Endothelial cell of umbilical vein (primary cell): ENCODE measurements at regions not wholly inside any gene's neighbourhood (a gene's known extent, or its start where the extent isn't known, plus 50 kb on each side); places are given as distances from the start of the nearest gene placed in this dataset.
A peak's percentile ranks its signal among the peaks of the same experiment; 100 is the strongest.

ENCODE experiments used
- BruUV-seq: library from RNA; stranded (reverse); fragments of 400-500 nt; replicated peaks from 2 replicates; lab custom pipeline; 2021; lab: Mats Ljungman, UMichigan
- CTCF ChIA-PET: fragments of 300-600, 350-600 bp; sonication (Branson Sonifier 250); formaldehyde crosslinking; loops from one replicate; lab custom pipeline; 2021; ENCODE audit warnings: antibody characterized with exemption, inconsistent platforms; lab: Charles Lee
- POLR2A ChIA-PET: fragments of 300-600, 350-600 bp; sonication (Branson Sonifier 250); formaldehyde crosslinking; loops from one replicate; lab custom pipeline; 2021; ENCODE audit warnings: antibody characterized with exemption, inconsistent platforms; lab: Charles Lee
- DNase-seq: peaks from one replicate; pipeline ENCODE4 v3.0.0-alpha.2; 2011; ENCODE audit warnings: low read depth, low spot score
- FAIRE-seq: peaks from 2 replicates; lab custom pipeline; 2011; peaks lifted over from hg19 to GRCh38; lab: Jason Lieb, UNC
- H2AFZ ChIP-seq: 2 replicates; pipeline ENCODE4 v1.6.0; 2012; ENCODE audit warnings: low read depth, low read length, control low read depth, inconsistent platforms
- H3K27ac ChIP-seq: 2 replicates; pipeline ENCODE4 v1.5.1; 2011; ENCODE audit warnings: low read depth, mild to moderate bottlenecking, control low read depth, low read length, moderate library complexity; ENCODE audit not compliant: insufficient read depth
- H3K27me3 ChIP-seq, 2 experiments: 2 replicates each; pipeline versions ENCODE4 v1.6.0 to v1.6.1; 2011; ENCODE audit warnings: low read length in 2 of 2, mixed read lengths in 1 of 2; ENCODE audit not compliant: control insufficient read depth in 2 of 2, insufficient read depth in 2 of 2
- H3K36me3 ChIP-seq, 2 experiments: 2 replicates in 1 of 2; 3 replicates in 1 of 2; pipeline ENCODE4 v1.5.1; 2011; ENCODE audit warnings: low read length in 2 of 2, mild to moderate bottlenecking in 1 of 2, moderate library complexity in 1 of 2; ENCODE audit not compliant: control insufficient read depth in 2 of 2, insufficient read depth in 2 of 2; ENCODE audit errors: extremely low read depth in 1 of 2
- H3K4me1 ChIP-seq: 3 replicates; pipeline ENCODE4 v1.5.1; 2011; ENCODE audit warnings: mild to moderate bottlenecking, low read length; ENCODE audit not compliant: control insufficient read depth, insufficient read depth; ENCODE audit errors: extremely low read depth
- H3K4me2 ChIP-seq: 2 replicates; pipeline ENCODE4 v1.6.1; 2011; ENCODE audit warnings: low read length, control low read depth, mixed read lengths; ENCODE audit not compliant: insufficient read depth
- H3K4me3 ChIP-seq, 3 experiments: fragments of 200-600 bp in 1 of 3; sonication (generic), shearing (Covaris generic) in 1 of 3; replicated peaks in 1 of 3; 2 replicates each; pipeline ENCODE4 v1.5.1; 2011 to 2016; ENCODE audit warnings: control low read depth in 3 of 3, low read length in 3 of 3, mild to moderate bottlenecking in 2 of 3, inconsistent platforms in 1 of 3, low read depth in 1 of 3, moderate library complexity in 1 of 3; ENCODE audit not compliant: insufficient read depth in 1 of 3
- H3K79me2 ChIP-seq: 2 replicates; pipeline ENCODE4 v1.6.0; 2012; ENCODE audit warnings: low read length, inconsistent platforms; ENCODE audit not compliant: control insufficient read depth, insufficient read depth
- H3K9ac ChIP-seq: replicated peaks from 2 replicates; pipeline ENCODE3; 2011; ENCODE audit warnings: low read length, control low read depth; ENCODE audit not compliant: insufficient read depth; ENCODE audit errors: extremely low read depth
- H3K9me1 ChIP-seq: replicated peaks from 3 replicates; pipeline ENCODE4 v1.6.0; 2011; ENCODE audit warnings: mild to moderate bottlenecking, low read length; ENCODE audit not compliant: control insufficient read depth, insufficient read depth; ENCODE audit errors: extremely low read depth
- H3K9me3 ChIP-seq: replicated peaks from 2 replicates; pipeline ENCODE4 v1.5.1; 2012; ENCODE audit warnings: low read length, inconsistent platforms; ENCODE audit not compliant: control insufficient read depth, insufficient read depth
- H4K20me1 ChIP-seq: replicated peaks from 2 replicates; pipeline ENCODE3; 2011; ENCODE audit warnings: mild to moderate bottlenecking, low read length; ENCODE audit not compliant: control insufficient read depth, insufficient read depth; ENCODE audit errors: extremely low read depth
- CTCF ChIP-seq, 2 donors: IDR thresholded peaks; 1 replicate in 1 of 2; 2 replicates in 1 of 2; pipeline ENCODE4 v1.5.1; 2011; ENCODE audit warnings: low read length in 2 of 2, mild to moderate bottlenecking in 2 of 2, moderate library complexity in 2 of 2, control low read depth in 1 of 2, inconsistent platforms in 1 of 2, low read depth in 1 of 2; ENCODE audit not compliant: insufficient read depth in 1 of 2; ENCODE audit errors: extremely low read depth in 1 of 2
- EZH2 ChIP-seq: IDR thresholded peaks from 2 replicates; pipeline ENCODE4 v1.6.1; 2012; ENCODE audit warnings: borderline replicate concordance, low read depth, mild to moderate bottlenecking, moderate library complexity, low read length, inconsistent platforms; ENCODE audit not compliant: severe bottlenecking
- FOS ChIP-seq: IDR thresholded peaks from 2 replicates; pipeline ENCODE4 v1.6.1; 2011; ENCODE audit warnings: mild to moderate bottlenecking, low read length, moderate library complexity, borderline replicate concordance; ENCODE audit not compliant: insufficient read depth
- GATA2 ChIP-seq: IDR thresholded peaks from 2 replicates; pipeline ENCODE4 v1.7.0; 2011; ENCODE audit warnings: low read depth, mild to moderate bottlenecking, moderate library complexity, mixed read lengths, low read length; ENCODE audit not compliant: insufficient read length, insufficient read depth
- JUN ChIP-seq: IDR thresholded peaks from 2 replicates; pipeline ENCODE4 v1.6.1; 2011; ENCODE audit warnings: borderline replicate concordance, low read depth; ENCODE audit not compliant: insufficient read length, insufficient read depth
- MAX ChIP-seq: IDR thresholded peaks from 2 replicates; pipeline ENCODE4 v1.6.1; 2011; ENCODE audit not compliant: insufficient read depth, insufficient read length
- MYC ChIP-seq: IDR thresholded peaks from one replicate; pipeline ENCODE4 v1.6.1; 2011; ENCODE audit warnings: mild to moderate bottlenecking, low read depth, low read length
- POLR2A ChIP-seq: IDR thresholded peaks from 2 replicates; pipeline ENCODE4 v1.6.1; 2012; ENCODE audit warnings: low read depth, mild to moderate bottlenecking, control low read depth, low read length
- POLR2AphosphoS5 ChIP-seq: IDR thresholded peaks from 2 replicates; pipeline ENCODE4 v1.6.1; 2012; ENCODE audit warnings: low read depth, mild to moderate bottlenecking, control low read depth, low read length, moderate library complexity; ENCODE audit not compliant: insufficient read depth
- dilution Hi-C: fragments of 300-500 bp; cut with MboI; formaldehyde crosslinking; loops from one replicate; pipeline ENCODE4 v1.15.0; 2019; ENCODE audit warnings: low sequenced_read_pairs; ENCODE audit not compliant: extremely low pct_ligation_motif_present
- intact Hi-C: fragments of 100-400 bp; cut with micrococcal nuclease; formaldehyde crosslinking; loops from one replicate; pipeline ENCODE4 v1.10.0; 2022

GRCh38 chr15:70258369-70259027 is 160.8 kb upstream of the TLE3 start:
- DNase-seq (peak; percentile 10), FAIRE-seq (no peak)
- Histone ChIP-seq H3K4me2 (no peak overlapping the region), H3K79me2 (no peaks in the 10 kb centered on the region), H2AFZ (no peak overlapping the region), H3K9me3 (no peaks in the 10 kb centered on the region), H3K4me1 (no peaks in the 10 kb centered on the region), H3K9ac (no peak overlapping the region), H3K27me3 (peaks cover 0 to 3% of the 10 kb centered on the region in 2 experiments), H3K36me3 (no peaks in the 10 kb centered on the region), H3K9me1 (no peaks in the 10 kb centered on the region), H4K20me1 (no peaks in the 10 kb centered on the region), H3K27ac (no peak overlapping the region), H3K4me3 (no peak overlapping the region)
- TF ChIP-seq EZH2, result no peak
- no peak for TF ChIP-seq GATA2
- TF ChIP-seq MYC, result no peak
- no peak for TF ChIP-seq POLR2A
- no peak for TF ChIP-seq MAX
- no peak for TF ChIP-seq FOS
- TF ChIP-seq CTCF (IDR thresholded peaks at IDR 0.05; ENCODE audit: extremely low read depth in 1 of 2, insufficient read depth in 1 of 2, low read depth in 1 of 2, low read length in 2 of 2), result no peak
- no peak for TF ChIP-seq JUN
- TF ChIP-seq POLR2AphosphoS5, result no peak
- CTCF ChIA-PET, result interaction anchor here (0.9 to 1.5 kb wide), 4 partner anchors 10 to 230 kb away, joined by 3 to 7 read pairs (median 4); no protein-coding TSS in a partner anchor
- BruUV-seq, result no TSS peak
- intact Hi-C loops, result loop anchor here (1.0 to 5.0 kb wide), 2 partner anchors 105 to 229 kb away; no protein-coding TSS in a partner anchor
- dilution Hi-C loops, result no loop called here
- POLR2A ChIA-PET, result no interaction called here
